ENCODE measurements at regions not wholly inside any gene's neighbourhood (a gene's known extent, or its start where the extent isn't known, plus 50 kb on each side); places are given as distances from the start of the nearest gene placed in this dataset.

DNA sequence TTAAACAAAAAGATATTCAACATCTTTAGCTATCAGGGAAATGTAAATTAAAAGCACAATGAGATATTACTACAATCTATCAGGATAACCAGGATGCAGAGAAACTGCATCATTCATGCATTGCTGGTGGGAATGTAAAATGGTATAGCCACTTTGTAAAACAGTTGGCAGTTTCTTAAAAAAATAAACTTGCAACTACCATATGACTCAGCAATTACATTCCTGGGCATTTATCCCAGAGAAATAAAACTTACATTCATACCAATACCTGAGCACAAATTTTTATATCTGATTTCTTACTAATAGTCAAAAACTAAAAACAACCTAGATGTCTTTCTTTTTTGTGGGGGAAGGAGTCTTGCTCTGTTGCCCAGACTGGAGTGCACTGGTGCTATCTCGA, 190.3 kb upstream of the TAB2 start:
- TF ChIP-seq, protein P1, sequence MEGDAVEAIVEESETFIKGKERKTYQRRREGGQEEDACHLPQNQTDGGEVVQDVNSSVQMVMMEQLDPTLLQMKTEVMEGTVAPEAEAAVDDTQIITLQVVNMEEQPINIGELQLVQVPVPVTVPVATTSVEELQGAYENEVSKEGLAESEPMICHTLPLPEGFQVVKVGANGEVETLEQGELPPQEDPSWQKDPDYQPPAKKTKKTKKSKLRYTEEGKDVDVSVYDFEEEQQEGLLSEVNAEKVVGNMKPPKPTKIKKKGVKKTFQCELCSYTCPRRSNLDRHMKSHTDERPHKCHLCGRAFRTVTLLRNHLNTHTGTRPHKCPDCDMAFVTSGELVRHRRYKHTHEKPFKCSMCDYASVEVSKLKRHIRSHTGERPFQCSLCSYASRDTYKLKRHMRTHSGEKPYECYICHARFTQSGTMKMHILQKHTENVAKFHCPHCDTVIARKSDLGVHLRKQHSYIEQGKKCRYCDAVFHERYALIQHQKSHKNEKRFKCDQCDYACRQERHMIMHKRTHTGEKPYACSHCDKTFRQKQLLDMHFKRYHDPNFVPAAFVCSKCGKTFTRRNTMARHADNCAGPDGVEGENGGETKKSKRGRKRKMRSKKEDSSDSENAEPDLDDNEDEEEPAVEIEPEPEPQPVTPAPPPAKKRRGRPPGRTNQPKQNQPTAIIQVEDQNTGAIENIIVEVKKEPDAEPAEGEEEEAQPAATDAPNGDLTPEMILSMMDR (IDR thresholded peaks at IDR 0.05; ENCODE audit: control insufficient read depth, insufficient read depth, low read depth, low read length, missing control alignments) = no peak
- DNase-seq (ENCODE audit: low read depth) = no peak
- H3K4me3 ChIP-seq (ENCODE audit: control insufficient read depth, low read depth, low read length) = no peak overlapping the region

GRCh38 chr6:149128489-149129145, 188.9 kb upstream of the TAB2 start:
- H3K4me3 ChIP-seq (ENCODE audit: control insufficient read depth, low read depth, low read length) = no peak overlapping the region
- DNase-seq (ENCODE audit: low read depth) = no peak
- TF ChIP-seq, protein P1 (IDR thresholded peaks at IDR 0.05; ENCODE audit: control insufficient read depth, insufficient read depth, low read depth, low read length, missing control alignments) = no peak

DNA sequence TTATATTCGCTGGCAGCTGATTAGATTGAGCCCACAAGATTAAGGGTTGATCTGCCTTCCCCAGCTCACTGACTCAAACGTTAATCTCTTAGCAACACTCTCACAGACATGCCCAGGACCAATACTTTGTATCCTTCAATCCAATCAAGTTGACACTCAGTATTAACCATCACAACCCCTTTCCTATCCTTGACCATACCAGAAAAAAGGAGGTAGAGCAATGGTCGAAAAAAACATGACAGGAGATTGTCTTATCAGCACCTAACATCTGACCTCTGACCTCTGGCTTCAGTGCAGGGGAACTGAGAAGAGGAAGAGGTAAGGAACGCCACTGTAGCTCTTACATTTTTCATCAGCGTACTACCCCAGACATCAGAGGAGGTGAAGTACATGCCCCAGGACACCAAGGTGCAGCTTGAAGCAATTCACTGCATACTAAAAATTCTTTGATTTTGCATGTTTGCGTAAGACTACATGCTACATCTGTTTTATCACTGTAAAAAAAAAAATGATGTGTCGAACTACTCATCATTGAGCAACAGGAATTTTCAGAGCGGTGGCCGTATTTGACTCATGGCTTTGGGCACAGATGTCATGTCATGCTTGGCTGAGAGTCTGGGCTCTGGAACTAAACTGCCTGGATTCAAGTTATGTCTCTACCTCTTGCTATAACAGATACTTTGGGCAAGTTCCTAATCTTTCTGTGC, 188.0 kb upstream of the TAB2 start:
- DNase-seq (ENCODE audit: low read depth) = peak; percentile 63
- TF ChIP-seq, protein P1 (IDR thresholded peaks at IDR 0.05; ENCODE audit: control insufficient read depth, insufficient read depth, low read depth, low read length, missing control alignments) = no peak
- H3K4me3 ChIP-seq (ENCODE audit: control insufficient read depth, low read depth, low read length) = no peak overlapping the region

DNA sequence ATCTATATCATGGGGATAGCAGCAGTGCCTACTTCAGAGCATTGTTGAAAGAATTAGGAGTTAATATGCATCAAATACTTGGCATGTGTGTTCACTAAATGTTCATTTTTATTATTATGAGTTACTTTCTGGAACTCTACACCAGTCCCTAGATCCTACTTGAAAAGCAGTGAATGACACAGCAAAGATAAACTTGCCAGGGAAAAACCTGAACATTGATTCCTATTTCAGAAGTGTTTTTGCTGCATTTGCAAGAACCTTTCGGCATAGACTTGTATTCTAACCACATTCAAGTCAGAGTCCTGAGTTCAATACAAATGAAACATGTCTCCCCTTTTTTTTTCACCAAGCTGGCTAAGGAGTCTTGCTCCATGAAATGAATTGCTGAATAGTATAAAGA, 187.4 kb upstream of the TAB2 start:
- DNase-seq (ENCODE audit: low read depth) = no peak
- no peak overlapping the region for H3K4me3 ChIP-seq (ENCODE audit: control insufficient read depth, low read depth, low read length)
- TF ChIP-seq, protein P1 (IDR thresholded peaks at IDR 0.05; ENCODE audit: control insufficient read depth, insufficient read depth, low read depth, low read length, missing control alignments) = no peak

- DNase-seq (ENCODE audit: low read depth) = no peak
- TF ChIP-seq, protein P1 (IDR thresholded peaks at IDR 0.05; ENCODE audit: control insufficient read depth, insufficient read depth, low read depth, low read length, missing control alignments) = no peak
- H3K4me3 ChIP-seq (ENCODE audit: control insufficient read depth, low read depth, low read length) = no peak overlapping the region
These were observed 187.0 kb upstream of the TAB2 start for GRCh38 chr6:149130508-149130907.

DNA sequence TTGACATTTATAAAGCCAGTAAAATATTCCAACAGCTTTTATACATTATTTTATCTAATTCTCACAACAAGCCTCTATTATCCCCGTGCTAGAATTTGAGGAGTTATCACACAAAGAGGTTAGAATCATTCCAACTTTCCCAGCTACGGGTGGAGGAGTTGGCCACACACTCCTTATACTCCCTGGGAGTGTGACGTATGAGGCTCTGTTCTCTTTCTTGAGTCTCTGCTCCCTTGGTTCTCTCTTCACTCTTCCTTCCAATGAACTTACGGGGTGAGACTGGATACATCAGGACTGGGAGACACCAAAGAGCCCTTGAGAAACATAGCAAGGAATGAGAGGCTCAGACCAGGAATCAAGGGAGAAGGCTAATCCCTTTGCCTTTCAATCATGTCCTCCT, 185.6 kb upstream of the TAB2 start:
- TF ChIP-seq, protein P1 (IDR thresholded peaks at IDR 0.05; ENCODE audit: control insufficient read depth, insufficient read depth, low read depth, low read length, missing control alignments) = no peak
- no peak for DNase-seq (ENCODE audit: low read depth)
- H3K4me3 ChIP-seq (ENCODE audit: control insufficient read depth, low read depth, low read length) = no peak overlapping the region
